Glutamatergic neuron (in vitro differentiated cells): ENCODE measurements at regions not wholly inside any gene's neighbourhood (a gene's known extent, or its start where the extent isn't known, plus 50 kb on each side); places are given as distances from the start of the nearest gene placed in this dataset.

Experiments used
- DNase-seq: peaks from one replicate; pipeline ENCODE4 v3.0.0; 2022
- H3K27ac Mint-ChIP-seq: one replicate; pipeline ENCODE4 v1.8.0; 2020; ENCODE audit warnings: mild to moderate bottlenecking, mixed read lengths, inconsistent platforms; ENCODE audit not compliant: unreplicated experiment
- H3K27me3 Mint-ChIP-seq: one replicate; pipeline ENCODE4 v1.8.0; 2020; ENCODE audit warnings: mild to moderate bottlenecking, moderate library complexity, mixed read lengths, inconsistent platforms; ENCODE audit not compliant: unreplicated experiment
- H3K36me3 Mint-ChIP-seq: one replicate; pipeline ENCODE4 v1.8.0; 2020; ENCODE audit warnings: mild to moderate bottlenecking, mixed read lengths, inconsistent platforms; ENCODE audit not compliant: unreplicated experiment
- H3K4me1 Mint-ChIP-seq: one replicate; pipeline ENCODE4 v1.8.0; 2020; ENCODE audit warnings: mild to moderate bottlenecking, low read depth, mixed read lengths, inconsistent platforms; ENCODE audit not compliant: unreplicated experiment
- H3K4me3 Mint-ChIP-seq: one replicate; pipeline ENCODE4 v1.8.0; 2020; ENCODE audit warnings: mild to moderate bottlenecking, mixed read lengths, inconsistent platforms; ENCODE audit not compliant: unreplicated experiment
- H3K9me3 Mint-ChIP-seq: one replicate; pipeline ENCODE4 v1.8.0; 2020; ENCODE audit warnings: mild to moderate bottlenecking, moderate library complexity, mixed read lengths, inconsistent platforms; ENCODE audit not compliant: unreplicated experiment
- CTCF ChIP-seq: fragments of 200-600 bp; sonication (generic); IDR thresholded peaks from one replicate; pipeline ENCODE4 v1.5.0; 2021; ENCODE audit not compliant: partially characterized antibody, unreplicated experiment

- peaks cover 15% of the 10 kb centered on the region for H3K27me3 Mint-ChIP-seq
- H3K27ac Mint-ChIP-seq = no peak overlapping the region
- H3K4me3 Mint-ChIP-seq = no peak overlapping the region
- peaks cover 15% of the 10 kb centered on the region for H3K4me1 Mint-ChIP-seq
- TF ChIP-seq CTCF = no peak
- peaks cover 7% of the 10 kb centered on the region for H3K9me3 Mint-ChIP-seq
- H3K36me3 Mint-ChIP-seq = peaks cover 13% of the 10 kb centered on the region
- DNase-seq = no peak
Observed at GRCh38 chr5:135205632-135206349, 171.8 kb upstream of the PITX1 start.

GRCh38 chr5:135204151-135204600, 170.1 kb upstream of the PITX1 start:
- Mint-ChIP-seq H3K4me1 (peaks cover 3% of the 10 kb centered on the region), H3K36me3 (peaks cover 13% of the 10 kb centered on the region), H3K27me3 (peaks cover 5% of the 10 kb centered on the region), H3K4me3 (no peak overlapping the region), H3K9me3 (peaks cover 4% of the 10 kb centered on the region), H3K27ac (no peak overlapping the region)
- no peak for TF ChIP-seq CTCF
- DNase-seq = no peak

DNA sequence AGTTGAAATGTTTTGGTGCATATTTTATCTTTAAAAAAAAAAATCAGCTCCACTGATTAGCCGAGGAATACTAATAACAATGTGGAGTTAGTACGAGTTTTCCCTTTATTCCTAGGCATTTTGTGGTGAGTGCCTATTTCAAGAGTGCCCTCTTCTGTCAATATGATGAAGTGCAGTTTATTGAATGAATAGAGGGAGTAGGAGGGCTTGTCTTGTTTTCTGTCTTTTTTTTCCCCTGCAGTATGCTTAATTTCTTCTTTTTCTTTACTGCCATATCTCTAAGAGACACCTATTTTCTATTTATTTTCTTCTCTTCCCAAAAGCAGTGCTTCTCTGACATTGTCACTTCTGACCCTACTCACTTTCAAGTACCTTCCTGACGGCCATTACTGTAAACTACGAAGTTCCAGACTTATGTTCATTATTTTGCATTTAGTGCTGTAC, 169.6 kb upstream of the PITX1 start:
- H3K4me1 Mint-ChIP-seq = no peaks in the 10 kb centered on the region
- no peak overlapping the region for H3K27ac Mint-ChIP-seq
- H3K9me3 Mint-ChIP-seq = peaks cover 4% of the 10 kb centered on the region
- DNase-seq = no peak
- peak; percentile 22 for TF ChIP-seq CTCF
- no peak overlapping the region for H3K4me3 Mint-ChIP-seq
- peaks cover 3% of the 10 kb centered on the region for H3K27me3 Mint-ChIP-seq
- H3K36me3 Mint-ChIP-seq = peaks cover 16% of the 10 kb centered on the region

DNA sequence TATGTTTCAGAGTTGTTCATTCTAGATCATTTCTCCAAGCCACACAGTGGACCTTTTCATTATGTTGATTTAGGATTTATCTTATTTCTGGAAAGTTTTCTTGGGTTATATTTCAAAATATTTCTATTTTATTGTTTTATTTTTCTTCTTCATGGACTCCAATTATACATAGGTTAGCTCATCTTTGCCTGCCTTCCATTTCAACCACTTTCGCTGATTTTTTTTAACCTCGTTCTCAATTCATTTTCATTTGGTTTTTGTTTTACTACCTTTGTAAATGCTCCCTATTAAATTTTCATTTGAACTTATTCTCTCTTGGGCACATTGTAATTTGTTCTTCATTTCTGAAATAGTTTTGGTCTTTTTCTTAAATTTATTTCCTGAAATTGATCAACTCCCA, 169.0 kb upstream of the PITX1 start:
- Mint-ChIP-seq H3K27ac (no peak overlapping the region), H3K4me3 (no peak overlapping the region), H3K4me1 (no peaks in the 10 kb centered on the region), H3K9me3 (peaks cover 4% of the 10 kb centered on the region), H3K27me3 (no peaks in the 10 kb centered on the region), H3K36me3 (peaks cover 18% of the 10 kb centered on the region)
- DNase-seq = no peak
- no peak for TF ChIP-seq CTCF

GRCh38 chr5:135199919-135200318, 165.9 kb upstream of the PITX1 start:
- H3K36me3 Mint-ChIP-seq = peaks cover 22% of the 10 kb centered on the region
- no peak for DNase-seq
- no peak for TF ChIP-seq CTCF

More at GRCh38 chr5:135199919-135200318, 165.9 kb upstream of the PITX1 start:
- Mint-ChIP-seq H3K27ac (no peak overlapping the region), H3K4me1 (no peaks in the 10 kb centered on the region), H3K9me3 (peaks cover 7% of the 10 kb centered on the region), H3K4me3 (no peak overlapping the region), H3K27me3 (no peaks in the 10 kb centered on the region)
